ENCODE measurements at regions not wholly inside any gene's neighbourhood (a gene's known extent, or its start where the extent isn't known, plus 50 kb on each side); places are given as distances from the start of the nearest gene placed in this dataset.

DNA sequence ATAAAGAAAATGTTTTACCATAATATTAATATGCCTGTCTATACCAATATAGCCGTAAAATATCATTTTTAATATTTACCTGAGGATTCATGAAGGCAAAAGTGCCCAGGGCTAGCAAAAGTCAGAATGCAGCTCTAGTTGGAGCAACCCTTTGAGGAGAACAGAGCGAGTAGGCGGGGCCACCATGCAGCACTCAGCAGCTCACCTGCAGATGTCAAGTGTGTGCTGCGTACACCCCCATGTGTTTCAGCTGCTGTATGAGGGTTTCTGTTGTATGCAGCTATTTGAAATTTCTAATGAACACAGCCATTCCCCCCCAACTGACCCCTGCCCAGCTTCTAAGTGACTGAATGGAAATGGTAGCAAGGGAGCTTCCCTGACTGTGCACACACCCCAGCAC, 508.0 kb downstream of the QKI start:
- TF ChIP-seq, protein P1, sequence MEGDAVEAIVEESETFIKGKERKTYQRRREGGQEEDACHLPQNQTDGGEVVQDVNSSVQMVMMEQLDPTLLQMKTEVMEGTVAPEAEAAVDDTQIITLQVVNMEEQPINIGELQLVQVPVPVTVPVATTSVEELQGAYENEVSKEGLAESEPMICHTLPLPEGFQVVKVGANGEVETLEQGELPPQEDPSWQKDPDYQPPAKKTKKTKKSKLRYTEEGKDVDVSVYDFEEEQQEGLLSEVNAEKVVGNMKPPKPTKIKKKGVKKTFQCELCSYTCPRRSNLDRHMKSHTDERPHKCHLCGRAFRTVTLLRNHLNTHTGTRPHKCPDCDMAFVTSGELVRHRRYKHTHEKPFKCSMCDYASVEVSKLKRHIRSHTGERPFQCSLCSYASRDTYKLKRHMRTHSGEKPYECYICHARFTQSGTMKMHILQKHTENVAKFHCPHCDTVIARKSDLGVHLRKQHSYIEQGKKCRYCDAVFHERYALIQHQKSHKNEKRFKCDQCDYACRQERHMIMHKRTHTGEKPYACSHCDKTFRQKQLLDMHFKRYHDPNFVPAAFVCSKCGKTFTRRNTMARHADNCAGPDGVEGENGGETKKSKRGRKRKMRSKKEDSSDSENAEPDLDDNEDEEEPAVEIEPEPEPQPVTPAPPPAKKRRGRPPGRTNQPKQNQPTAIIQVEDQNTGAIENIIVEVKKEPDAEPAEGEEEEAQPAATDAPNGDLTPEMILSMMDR (IDR thresholded peaks at IDR 0.05): no peak
- TF ChIP-seq POLR2AphosphoS5 (IDR thresholded peaks at IDR 0.05; ENCODE audit: insufficient read depth in 1 of 2, low read depth in 1 of 2) (no peak), POLR2A (IDR thresholded peaks at IDR 0.05) (no peak)
